Smooth muscle cell (in vitro differentiated cells): ENCODE measurements at regions not wholly inside any gene's neighbourhood (a gene's known extent, or its start where the extent isn't known, plus 50 kb on each side); places are given as distances from the start of the nearest gene placed in this dataset.

Source experiments
- DNase-seq: peaks from one replicate; lab custom pipeline; 2025; ENCODE audit not compliant: unreplicated experiment; lab: John Stamatoyannopoulos, UW
- H2AFZ ChIP-seq: fragments of 200-600 bp; sonication (generic); 2 replicates; pipeline ENCODE4 v1.6.0; 2016; ENCODE audit warnings: antibody characterized with exemption, low read depth, mild to moderate bottlenecking
- H3F3A ChIP-seq: fragments of 200-600 bp; sonication (generic); 2 replicates; pipeline ENCODE4 v1.6.0; 2017; ENCODE audit warnings: antibody characterized with exemption, low read depth
- H3K27ac ChIP-seq: fragments of 200-600 bp; sonication (generic); 2 replicates; pipeline ENCODE4 v1.5.1; 2016; ENCODE audit warnings: low read depth, mild to moderate bottlenecking
- H3K27me3 ChIP-seq: fragments of 200-600 bp; sonication (generic); 2 replicates; pipeline ENCODE4 v1.6.1; 2016; ENCODE audit warnings: low read depth, mild to moderate bottlenecking
- H3K36me3 ChIP-seq: fragments of 200-600 bp; sonication (generic); 2 replicates; pipeline ENCODE4 v1.5.1; 2016; ENCODE audit warnings: low read depth
- H3K4me1 ChIP-seq: fragments of 200-600 bp; sonication (generic); 2 replicates; pipeline ENCODE4 v1.5.1; 2016; ENCODE audit warnings: low read depth
- H3K4me2 ChIP-seq: fragments of 200-600 bp; sonication (generic); 2 replicates; pipeline ENCODE4 v1.6.0; 2016; ENCODE audit warnings: mild to moderate bottlenecking
- H3K4me3 ChIP-seq: fragments of 200-600 bp; sonication (generic); 2 replicates; pipeline ENCODE4 v1.5.1; 2016; ENCODE audit warnings: mild to moderate bottlenecking
- H3K79me2 ChIP-seq: fragments of 200-600 bp; sonication (generic); 2 replicates; pipeline ENCODE4 v1.6.0; 2016; ENCODE audit warnings: low read depth, mild to moderate bottlenecking
- H3K9ac ChIP-seq: fragments of 200-600 bp; sonication (generic); 2 replicates; pipeline ENCODE4 v1.6.0; 2016; ENCODE audit warnings: low read depth
- H3K9me3 ChIP-seq: fragments of 200-600 bp; sonication (generic); replicated peaks from 2 replicates; pipeline ENCODE4 v1.5.1; 2016; ENCODE audit warnings: low read depth
- H4K20me1 ChIP-seq: fragments of 200-600 bp; sonication (generic); 2 replicates; pipeline ENCODE4 v1.6.0; 2016; ENCODE audit warnings: low read depth
- CTCF ChIP-seq: fragments of 200-600 bp; sonication (generic); IDR thresholded peaks from 2 replicates; pipeline ENCODE4 v1.5.1; 2017; ENCODE audit warnings: borderline replicate concordance, mild to moderate bottlenecking, antibody characterized with exemption; ENCODE audit not compliant: insufficient read depth, poor library complexity, severe bottlenecking
- WGBS: methylation state at CpG from one replicate; pipeline ENCODE4 v1.1.7; 2016; ENCODE audit warnings: low lambda C conversion rate; 5-methylcytosine and 5-hydroxymethylcytosine counted together

GRCh38 chr19:46955813-46956371 is 63.7 kb upstream of the NPAS1 start:
- H3K79me2 ChIP-seq: peaks cover 25% of the 10 kb centered on the region
- no peaks in the 10 kb centered on the region for H3K36me3 ChIP-seq
- H3K27ac ChIP-seq: peak overlapping the region; percentile 32
- H3K9ac ChIP-seq: no peak overlapping the region
- no peak for TF ChIP-seq CTCF
- H4K20me1 ChIP-seq: peaks cover 6% of the 10 kb centered on the region
- H3K4me3 ChIP-seq: no peak overlapping the region
- no peak for DNase-seq
- no peaks in the 10 kb centered on the region for H3K9me3 ChIP-seq
- 97% methylated on average over 6 of the region's 6 CpGs for WGBS
- H2AFZ ChIP-seq: no peak overlapping the region
- no peak overlapping the region for H3K4me2 ChIP-seq
- no peaks in the 10 kb centered on the region for H3K27me3 ChIP-seq
- H3K4me1 ChIP-seq: no peaks in the 10 kb centered on the region
- no peaks in the 10 kb centered on the region for H3F3A ChIP-seq

GRCh38 chr19:46958532-46958931 is 61.1 kb upstream of the NPAS1 start:
- Histone ChIP-seq H3K4me2 (no peak overlapping the region), H3K9ac (no peak overlapping the region), H3K27ac (no peak overlapping the region), H3F3A (no peaks in the 10 kb centered on the region), H3K4me1 (peaks cover 8% of the 10 kb centered on the region), H4K20me1 (no peaks in the 10 kb centered on the region), H3K4me3 (no peak overlapping the region), H3K36me3 (no peaks in the 10 kb centered on the region), H2AFZ (no peak overlapping the region), H3K79me2 (peaks cover 21% of the 10 kb centered on the region), H3K9me3 (no peaks in the 10 kb centered on the region), H3K27me3 (no peaks in the 10 kb centered on the region)
- 61% methylated on average over 6 of the region's 6 CpGs for WGBS
- DNase-seq: no peak
- no peak for TF ChIP-seq CTCF

GRCh38 chr19:46959894-46960556 is 59.6 kb upstream of the NPAS1 start:
- no peaks in the 10 kb centered on the region for H3F3A ChIP-seq
- no peaks in the 10 kb centered on the region for H4K20me1 ChIP-seq
- no peak for DNase-seq
- H3K9me3 ChIP-seq: no peaks in the 10 kb centered on the region
- H3K27ac ChIP-seq: no peak overlapping the region
- H3K27me3 ChIP-seq: no peaks in the 10 kb centered on the region
- H3K36me3 ChIP-seq: no peaks in the 10 kb centered on the region
- no peak overlapping the region for H2AFZ ChIP-seq
- H3K4me3 ChIP-seq: no peak overlapping the region
- TF ChIP-seq CTCF: no peak
- H3K9ac ChIP-seq: no peak overlapping the region
- 83% methylated on average over 5 of the region's 5 CpGs for WGBS
- H3K4me1 ChIP-seq: peaks cover 9% of the 10 kb centered on the region
- no peak overlapping the region for H3K4me2 ChIP-seq
- H3K79me2 ChIP-seq: peaks cover 21% of the 10 kb centered on the region

- no peak for DNase-seq
- Histone ChIP-seq H3K79me2 (peaks cover 29% of the 10 kb centered on the region), H3K27me3 (no peaks in the 10 kb centered on the region), H3K9ac (peak overlapping the region; percentile 69), H2AFZ (no peak overlapping the region), H3K27ac (peak overlapping the region; percentile 92), H3F3A (no peaks in the 10 kb centered on the region), H3K36me3 (no peaks in the 10 kb centered on the region), H3K9me3 (no peaks in the 10 kb centered on the region), H4K20me1 (peaks cover 5% of the 10 kb centered on the region), H3K4me3 (no peak overlapping the region), H3K4me2 (no peak overlapping the region), H3K4me1 (peaks cover 9% of the 10 kb centered on the region)
- TF ChIP-seq CTCF: no peak
- 69% methylated on average over 2 of the region's 2 CpGs for WGBS
These were observed 57.5 kb upstream of the NPAS1 start for GRCh38 chr19:46962030-46962570.
